K562 (cell line): ENCODE measurements at regions not wholly inside any gene's neighbourhood (a gene's known extent, or its start where the extent isn't known, plus 50 kb on each side); places are given as distances from the start of the nearest gene placed in this dataset.

Source experiments
- GTF2F1 ChIP-seq: IDR thresholded peaks from 2 replicates; pipeline ENCODE4 v1.6.1; 2011; ENCODE audit warnings: low read depth, low read length, improper control_type of control experiment
- HDAC2 ChIP-seq: fragments of 450-650 bp; IDR thresholded peaks from 2 replicates; pipeline ENCODE4 v1.6.1; 2016; ENCODE audit warnings: mild to moderate bottlenecking
- LEF1 ChIP-seq: fragments of 450-650 bp; IDR thresholded peaks from 2 replicates; pipeline ENCODE4 v1.6.1; 2016; ENCODE audit warnings: mild to moderate bottlenecking
- ZNF165 ChIP-seq: fragments of 250-450 bp; sonication (Bioruptor Pico); IDR thresholded peaks from 2 replicates; pipeline ENCODE4 v1.4.0; 2020; ENCODE audit warnings: borderline replicate concordance
- TF ChIP-seq, protein P1 (sequence below), 2 experiments: fragments of 450-650 bp; IDR thresholded peaks; 2 replicates each; pipeline ENCODE4 v1.6.1; 2016; ENCODE audit warnings: mild to moderate bottlenecking in 2 of 2, borderline replicate concordance in 1 of 2, low read depth in 1 of 2, moderate library complexity in 1 of 2

DNA sequence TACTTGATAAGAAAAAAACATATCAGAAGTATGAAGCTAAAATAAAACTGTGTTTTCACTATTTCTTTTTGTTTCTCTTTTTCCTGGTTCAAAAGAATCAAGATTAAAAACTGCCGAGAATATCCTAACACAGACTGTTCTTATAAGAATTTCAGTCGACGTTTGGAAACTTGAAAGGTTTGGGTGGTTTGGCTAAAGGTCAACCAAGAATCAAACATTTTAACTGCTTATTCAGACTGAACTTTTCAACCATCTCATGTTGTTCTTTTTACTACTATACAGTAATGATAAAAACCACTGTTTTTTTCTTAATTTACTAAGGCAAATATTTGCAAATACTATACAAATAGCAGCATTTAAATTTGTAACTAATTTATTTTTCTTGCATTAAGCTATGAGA, 308.5 kb upstream of the TFPI start:
- no peak for TF ChIP-seq HDAC2
- TF ChIP-seq, protein P1, sequence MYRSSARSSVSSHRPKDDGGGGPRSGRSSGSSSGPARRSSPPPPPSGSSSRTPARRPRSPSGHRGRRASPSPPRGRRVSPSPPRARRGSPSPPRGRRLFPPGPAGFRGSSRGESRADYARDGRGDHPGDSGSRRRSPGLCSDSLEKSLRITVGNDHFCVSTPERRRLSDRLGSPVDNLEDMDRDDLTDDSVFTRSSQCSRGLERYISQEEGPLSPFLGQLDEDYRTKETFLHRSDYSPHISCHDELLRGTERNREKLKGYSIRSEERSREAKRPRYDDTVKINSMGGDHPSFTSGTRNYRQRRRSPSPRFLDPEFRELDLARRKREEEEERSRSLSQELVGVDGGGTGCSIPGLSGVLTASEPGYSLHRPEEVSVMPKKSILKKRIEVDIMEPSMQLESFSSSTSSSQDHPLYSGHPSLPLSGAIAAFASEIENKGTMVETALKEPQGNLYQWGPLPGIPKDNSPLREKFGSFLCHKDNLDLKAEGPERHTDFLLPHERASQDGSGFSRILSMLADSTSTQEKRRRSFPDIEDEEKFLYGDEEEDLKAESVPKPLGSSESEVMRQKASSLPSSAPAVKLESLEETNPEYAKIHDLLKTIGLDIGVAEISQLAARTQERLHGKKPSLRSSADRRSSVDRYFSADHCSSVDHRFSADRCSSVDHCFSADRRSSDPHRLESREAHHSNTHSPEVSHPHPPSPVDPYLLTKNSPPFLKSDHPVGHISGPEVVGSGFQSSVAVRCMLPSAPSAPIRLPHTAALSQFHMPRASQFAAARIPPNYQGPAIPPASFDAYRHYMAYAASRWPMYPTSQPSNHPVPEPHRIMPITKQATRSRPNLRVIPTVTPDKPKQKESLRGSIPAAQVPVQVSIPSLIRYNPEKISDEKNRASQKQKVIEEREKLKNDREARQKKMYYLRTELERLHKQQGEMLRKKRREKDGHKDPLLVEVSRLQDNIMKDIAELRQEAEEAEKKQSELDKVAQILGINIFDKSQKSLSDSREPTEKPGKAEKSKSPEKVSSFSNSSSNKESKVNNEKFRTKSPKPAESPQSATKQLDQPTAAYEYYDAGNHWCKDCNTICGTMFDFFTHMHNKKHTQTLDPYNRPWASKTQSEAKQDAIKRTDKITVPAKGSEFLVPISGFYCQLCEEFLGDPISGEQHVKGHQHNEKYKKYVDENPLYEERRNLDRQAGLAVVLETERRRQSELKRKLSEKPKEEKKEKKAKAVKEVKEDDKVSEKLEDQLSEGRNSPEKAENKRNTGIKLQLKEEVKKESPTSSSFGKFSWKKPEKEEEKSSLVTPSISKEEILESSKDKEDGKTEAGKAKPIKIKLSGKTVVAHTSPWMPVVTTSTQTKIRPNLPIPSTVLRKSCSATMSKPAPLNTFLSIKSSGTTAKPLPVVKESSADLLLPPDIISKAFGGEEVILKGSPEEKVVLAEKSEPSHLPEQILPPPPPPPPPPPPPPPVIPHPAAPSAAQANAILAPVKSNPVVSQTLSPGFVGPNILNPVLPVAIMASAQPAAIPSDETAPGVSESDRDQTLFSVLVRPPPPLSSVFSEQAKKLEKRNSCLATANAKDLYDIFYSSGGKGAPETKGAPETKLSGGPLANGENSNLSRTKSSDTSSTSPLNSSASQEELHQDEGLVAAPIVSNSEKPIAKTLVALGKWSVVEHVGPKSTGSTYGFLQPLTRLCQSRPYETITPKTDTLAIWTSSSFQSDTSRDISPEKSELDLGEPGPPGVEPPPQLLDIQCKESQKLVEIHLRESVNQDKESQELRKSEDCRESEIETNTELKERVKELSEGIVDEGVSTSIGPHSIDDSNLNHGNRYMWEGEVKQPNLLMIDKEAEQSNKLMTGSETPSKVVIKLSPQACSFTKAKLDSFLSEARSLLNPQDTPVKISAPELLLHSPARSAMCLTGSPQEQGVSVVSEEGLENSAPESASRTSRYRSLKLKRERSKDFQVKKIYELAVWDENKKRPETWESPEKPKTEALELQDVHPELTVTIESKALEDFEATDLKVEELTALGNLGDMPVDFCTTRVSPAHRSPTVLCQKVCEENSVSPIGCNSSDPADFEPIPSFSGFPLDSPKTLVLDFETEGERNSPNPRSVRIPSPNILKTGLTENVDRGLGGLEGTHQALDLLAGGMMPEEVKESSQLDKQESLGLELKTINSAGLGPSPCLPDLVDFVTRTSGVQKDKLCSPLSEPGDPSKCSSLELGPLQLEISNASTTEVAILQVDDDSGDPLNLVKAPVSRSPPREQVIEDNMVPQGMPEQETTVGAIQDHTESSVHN (IDR thresholded peaks at IDR 0.05; ENCODE audit: borderline replicate concordance in 1 of 2, low read depth in 1 of 2) = no peak
- no peak for TF ChIP-seq ZNF165 (CRISPR knock-in tag)
- TF ChIP-seq GTF2F1 = no peak
- no peak for TF ChIP-seq LEF1
